ENCODE measurements at regions not wholly inside any gene's neighbourhood (a gene's known extent, or its start where the extent isn't known, plus 50 kb on each side); places are given as distances from the start of the nearest gene placed in this dataset.

DNA sequence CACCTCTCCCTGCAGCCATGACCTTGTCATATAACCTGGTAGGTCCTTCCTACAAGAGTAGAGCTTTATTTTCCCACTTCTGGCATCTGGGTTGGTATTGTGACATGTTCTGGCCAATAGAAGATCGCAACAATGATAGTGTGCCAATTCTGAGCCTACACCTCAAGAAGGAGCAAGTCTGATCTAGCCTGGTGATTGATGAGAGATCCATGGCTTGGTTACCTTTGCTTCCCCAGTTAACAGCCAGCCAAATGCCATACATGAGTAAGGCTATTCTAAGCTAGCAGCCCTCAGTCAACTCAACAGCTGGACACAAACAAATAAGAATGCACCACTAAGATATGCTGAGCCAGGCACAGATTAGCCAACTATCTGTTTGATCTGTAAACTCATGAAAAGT lies 226.7 kb downstream of the LMO4 start:
- TF ChIP-seq, protein P1, sequence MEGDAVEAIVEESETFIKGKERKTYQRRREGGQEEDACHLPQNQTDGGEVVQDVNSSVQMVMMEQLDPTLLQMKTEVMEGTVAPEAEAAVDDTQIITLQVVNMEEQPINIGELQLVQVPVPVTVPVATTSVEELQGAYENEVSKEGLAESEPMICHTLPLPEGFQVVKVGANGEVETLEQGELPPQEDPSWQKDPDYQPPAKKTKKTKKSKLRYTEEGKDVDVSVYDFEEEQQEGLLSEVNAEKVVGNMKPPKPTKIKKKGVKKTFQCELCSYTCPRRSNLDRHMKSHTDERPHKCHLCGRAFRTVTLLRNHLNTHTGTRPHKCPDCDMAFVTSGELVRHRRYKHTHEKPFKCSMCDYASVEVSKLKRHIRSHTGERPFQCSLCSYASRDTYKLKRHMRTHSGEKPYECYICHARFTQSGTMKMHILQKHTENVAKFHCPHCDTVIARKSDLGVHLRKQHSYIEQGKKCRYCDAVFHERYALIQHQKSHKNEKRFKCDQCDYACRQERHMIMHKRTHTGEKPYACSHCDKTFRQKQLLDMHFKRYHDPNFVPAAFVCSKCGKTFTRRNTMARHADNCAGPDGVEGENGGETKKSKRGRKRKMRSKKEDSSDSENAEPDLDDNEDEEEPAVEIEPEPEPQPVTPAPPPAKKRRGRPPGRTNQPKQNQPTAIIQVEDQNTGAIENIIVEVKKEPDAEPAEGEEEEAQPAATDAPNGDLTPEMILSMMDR (IDR thresholded peaks at IDR 0.05), result no peak
- TF ChIP-seq POLR2A (IDR thresholded peaks at IDR 0.05), result no peak
